ENCODE measurements at regions not wholly inside any gene's neighbourhood (a gene's known extent, or its start where the extent isn't known, plus 50 kb on each side); places are given as distances from the start of the nearest gene placed in this dataset.
"Not testable (repeated sequence)": the region's sequence is repeated elsewhere in the genome, so short reads cannot be mapped to it uniquely, and the experiment has no call there.

GRCh38 chr12:63354969-63355368 lies 204.0 kb upstream of the AVPR1A start:
- ChIA-PET POLR2A (no interaction called here), CTCF (no interaction called here)
- no peak for DNase-seq (ENCODE audit: extremely low spot score)
- TF ChIP-seq BHLHE40 (IDR thresholded peaks at IDR 0.05; ENCODE audit: borderline replicate concordance) (no peak), ELF4 (IDR thresholded peaks at IDR 0.05) (no peak), SP1 (IDR thresholded peaks at IDR 0.05) (no peak), PKNOX1 (IDR thresholded peaks at IDR 0.05) (no peak), FOXM1 (IDR thresholded peaks at IDR 0.05; ENCODE audit: borderline replicate concordance) (no peak)

GRCh38 chr12:63353559-63353958 lies 202.6 kb upstream of the AVPR1A start:
- ChIA-PET POLR2A (no interaction called here), CTCF (interaction anchor here (0.6 kb wide), 1 partner anchor 9 kb away, joined by 3 read pairs; no protein-coding TSS in a partner anchor)
- TF ChIP-seq FOXK2 (IDR thresholded peaks at IDR 0.05): no peak
- TF ChIP-seq ZNF384 (IDR thresholded peaks at IDR 0.05): no peak
- no peak for TF ChIP-seq L3MBTL2 (conservative IDR thresholded peaks at IDR 0.05)
- TF ChIP-seq FOXA1 (IDR thresholded peaks at IDR 0.05): no peak
- no peak for TF ChIP-seq SP1 (IDR thresholded peaks at IDR 0.05)
- no peak for TF ChIP-seq NFRKB (IDR thresholded peaks at IDR 0.05)
- no peak for DNase-seq (ENCODE audit: extremely low spot score)

GRCh38 chr12:63351370-63351769 lies 200.4 kb upstream of the AVPR1A start:
- TF ChIP-seq NFRKB (IDR thresholded peaks at IDR 0.05): no peak
- TF ChIP-seq L3MBTL2 (conservative IDR thresholded peaks at IDR 0.05): no peak
- no peak for TF ChIP-seq ZNF384 (IDR thresholded peaks at IDR 0.05)
- TF ChIP-seq ARNT (IDR thresholded peaks at IDR 0.05): no peak
- TF ChIP-seq FOXM1 (IDR thresholded peaks at IDR 0.05; ENCODE audit: borderline replicate concordance): no peak
- TF ChIP-seq FOXA1 (IDR thresholded peaks at IDR 0.05): no peak
- TF ChIP-seq SUZ12 (IDR thresholded peaks at IDR 0.05): no peak
- TF ChIP-seq CTBP1 (IDR thresholded peaks at IDR 0.05; ENCODE audit: borderline replicate concordance): no peak
- no peak for TF ChIP-seq PKNOX1 (IDR thresholded peaks at IDR 0.05)
- no peak for TF ChIP-seq HDGF (IDR thresholded peaks at IDR 0.05; ENCODE audit: borderline replicate concordance)
- no peak for TF ChIP-seq TARDBP (IDR thresholded peaks at IDR 0.05)
- no peak for TF ChIP-seq ELF4 (IDR thresholded peaks at IDR 0.05)
- TF ChIP-seq SP1 (IDR thresholded peaks at IDR 0.05): no peak
- no peak for TF ChIP-seq BHLHE40 (IDR thresholded peaks at IDR 0.05; ENCODE audit: borderline replicate concordance)
- TF ChIP-seq FOXK2 (IDR thresholded peaks at IDR 0.05): no peak
- no peak for TF ChIP-seq LEF1 (IDR thresholded peaks at IDR 0.05; ENCODE audit: borderline replicate concordance)
- POLR2A ChIA-PET: no interaction called here
- CTCF ChIA-PET: no interaction called here
- DNase-seq (ENCODE audit: extremely low spot score): no peak

- TF ChIP-seq HDGF (IDR thresholded peaks at IDR 0.05; ENCODE audit: borderline replicate concordance) (no peak), ELF4 (IDR thresholded peaks at IDR 0.05) (no peak), FOXK2 (IDR thresholded peaks at IDR 0.05) (no peak), TARDBP (IDR thresholded peaks at IDR 0.05) (no peak), CTBP1 (IDR thresholded peaks at IDR 0.05; ENCODE audit: borderline replicate concordance) (no peak), SP1 (IDR thresholded peaks at IDR 0.05) (no peak), ARNT (IDR thresholded peaks at IDR 0.05) (no peak), NFRKB (IDR thresholded peaks at IDR 0.05) (no peak), BHLHE40 (IDR thresholded peaks at IDR 0.05; ENCODE audit: borderline replicate concordance) (no peak), FOXA1 (IDR thresholded peaks at IDR 0.05) (no peak), ZNF384 (IDR thresholded peaks at IDR 0.05) (no peak), FOXM1 (IDR thresholded peaks at IDR 0.05; ENCODE audit: borderline replicate concordance) (no peak), LEF1 (IDR thresholded peaks at IDR 0.05; ENCODE audit: borderline replicate concordance) (no peak), PKNOX1 (IDR thresholded peaks at IDR 0.05) (no peak), SUZ12 (IDR thresholded peaks at IDR 0.05) (no peak), L3MBTL2 (conservative IDR thresholded peaks at IDR 0.05) (no peak)
- ChIA-PET CTCF (no interaction called here), POLR2A (no interaction called here)
- no peak for DNase-seq (ENCODE audit: extremely low spot score)
Measured at GRCh38 chr12:63348556-63348955, 197.6 kb upstream of the AVPR1A start.

GRCh38 chr12:63337158-63337557 lies 186.2 kb upstream of the AVPR1A start:
- CTCF ChIA-PET; DNase-seq (ENCODE audit: extremely low spot score); POLR2A ChIA-PET: not testable (repeated sequence)

- CTCF ChIA-PET: no interaction called here
- DNase-seq (ENCODE audit: extremely low spot score): no peak
- no peak for TF ChIP-seq ZNF384 (IDR thresholded peaks at IDR 0.05)
- TF ChIP-seq FOXA1 (IDR thresholded peaks at IDR 0.05): no peak
- TF ChIP-seq LEF1 (IDR thresholded peaks at IDR 0.05; ENCODE audit: borderline replicate concordance): no peak
- POLR2A ChIA-PET: no interaction called here
Measured at GRCh38 chr12:63326260-63326659, 175.3 kb upstream of the AVPR1A start.

GRCh38 chr12:63325757-63326156 lies 174.8 kb upstream of the AVPR1A start:
- TF ChIP-seq SP1 (IDR thresholded peaks at IDR 0.05) (no peak), TARDBP (IDR thresholded peaks at IDR 0.05) (no peak), ELF4 (IDR thresholded peaks at IDR 0.05) (no peak), FOXK2 (IDR thresholded peaks at IDR 0.05) (no peak), CTBP1 (IDR thresholded peaks at IDR 0.05; ENCODE audit: borderline replicate concordance) (no peak), NFRKB (IDR thresholded peaks at IDR 0.05) (no peak), LEF1 (IDR thresholded peaks at IDR 0.05; ENCODE audit: borderline replicate concordance) (no peak), L3MBTL2 (conservative IDR thresholded peaks at IDR 0.05) (no peak), SUZ12 (IDR thresholded peaks at IDR 0.05) (no peak), PKNOX1 (IDR thresholded peaks at IDR 0.05) (no peak)
- no peak for DNase-seq (ENCODE audit: extremely low spot score)
- POLR2A ChIA-PET: no interaction called here
- CTCF ChIA-PET: no interaction called here
